ENCODE measurements at regions not wholly inside any gene's neighbourhood (a gene's known extent, or its start where the extent isn't known, plus 50 kb on each side); places are given as distances from the start of the nearest gene placed in this dataset.

DNA sequence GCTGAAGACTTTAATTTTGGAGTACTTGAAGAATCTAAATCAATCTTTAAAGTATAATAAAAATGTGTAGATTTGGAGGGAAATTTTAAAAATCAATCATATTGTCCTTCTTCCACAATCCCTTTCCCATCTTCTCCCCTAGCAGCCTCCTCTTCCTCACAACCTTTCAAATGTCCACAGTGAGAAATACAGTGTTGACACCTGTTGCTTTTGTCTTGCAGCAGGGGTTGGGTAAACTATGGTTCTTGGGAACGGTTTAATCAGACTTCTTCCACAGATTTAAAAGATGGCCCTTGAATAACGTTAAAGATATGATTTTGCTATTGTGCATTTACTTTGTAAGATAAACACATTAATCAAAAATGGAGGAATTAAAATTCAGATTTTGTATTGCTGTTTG is 113.8 kb upstream of the SLC1A4 start (continued):
- TF ChIP-seq, protein P1, sequence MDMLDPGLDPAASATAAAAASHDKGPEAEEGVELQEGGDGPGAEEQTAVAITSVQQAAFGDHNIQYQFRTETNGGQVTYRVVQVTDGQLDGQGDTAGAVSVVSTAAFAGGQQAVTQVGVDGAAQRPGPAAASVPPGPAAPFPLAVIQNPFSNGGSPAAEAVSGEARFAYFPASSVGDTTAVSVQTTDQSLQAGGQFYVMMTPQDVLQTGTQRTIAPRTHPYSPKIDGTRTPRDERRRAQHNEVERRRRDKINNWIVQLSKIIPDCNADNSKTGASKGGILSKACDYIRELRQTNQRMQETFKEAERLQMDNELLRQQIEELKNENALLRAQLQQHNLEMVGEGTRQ (IDR thresholded peaks at IDR 0.05; ENCODE audit: low read depth, low read length): no peak
- TF ChIP-seq, protein P1 (CRISPR knock-in tag; IDR thresholded peaks at IDR 0.05; ENCODE audit: borderline replicate concordance): no peak
- no peak for TF ChIP-seq ZNF234 (CRISPR knock-in tag; conservative IDR thresholded peaks at IDR 0.05)
- TF ChIP-seq KLF12 (CRISPR knock-in tag; IDR thresholded peaks at IDR 0.05; ENCODE audit: borderline replicate concordance): no peak
- no peak for TF ChIP-seq SP1 (IDR thresholded peaks at IDR 0.05)
- no peak for TF ChIP-seq SP1 (CRISPR knock-in tag; IDR thresholded peaks at IDR 0.05)
- TF ChIP-seq, protein P2, sequence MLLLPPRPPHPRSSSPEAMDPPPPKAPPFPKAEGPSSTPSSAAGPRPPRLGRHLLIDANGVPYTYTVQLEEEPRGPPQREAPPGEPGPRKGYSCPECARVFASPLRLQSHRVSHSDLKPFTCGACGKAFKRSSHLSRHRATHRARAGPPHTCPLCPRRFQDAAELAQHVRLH (CRISPR knock-in tag; IDR thresholded peaks at IDR 0.05; ENCODE audit: borderline replicate concordance, low read depth): no peak
- TF ChIP-seq, protein P3, sequence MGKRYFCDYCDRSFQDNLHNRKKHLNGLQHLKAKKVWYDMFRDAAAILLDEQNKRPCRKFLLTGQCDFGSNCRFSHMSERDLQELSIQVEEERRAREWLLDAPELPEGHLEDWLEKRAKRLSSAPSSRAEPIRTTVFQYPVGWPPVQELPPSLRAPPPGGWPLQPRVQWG (CRISPR knock-in tag; IDR thresholded peaks at IDR 0.05; ENCODE audit: borderline replicate concordance, low read depth): no peak

DNA sequence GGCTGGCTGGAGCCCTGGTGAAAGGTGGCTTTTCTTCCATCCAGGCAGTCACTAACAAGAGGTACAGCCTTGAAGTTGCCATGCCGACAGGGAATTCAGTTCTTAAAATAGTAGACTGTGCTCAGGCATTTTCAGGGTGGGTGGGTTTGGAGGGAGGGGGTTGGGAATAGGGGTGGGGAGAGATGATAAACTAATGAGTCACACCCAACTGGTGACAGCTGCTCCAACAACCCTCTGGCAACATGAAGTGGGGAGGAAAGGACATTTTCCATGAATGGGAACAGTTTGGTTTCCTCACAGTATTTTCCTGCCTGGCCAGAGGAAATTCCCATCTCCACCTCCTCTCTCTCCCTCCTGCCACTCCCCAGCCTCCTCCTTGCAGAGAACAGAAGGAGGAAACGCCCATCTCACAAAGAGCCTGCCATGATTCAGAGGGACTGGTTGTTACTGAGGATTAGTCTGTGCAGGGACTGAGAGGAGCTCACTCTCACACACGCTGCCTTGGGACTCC is 113.0 kb upstream of the SLC1A4 start:
- Histone ChIP-seq H2AFZ (ENCODE audit: low read length) (no peak overlapping the region), H4K20me1 (ENCODE audit: insufficient read depth, low read length) (no peaks in the 10 kb centered on the region), H3K4me1 (ENCODE audit: insufficient read depth, low read length) (0 out of 2 replicates have a peak, but pooled peaks cover 8% of the 10 kb centered on the region), H3K27me3 (ENCODE audit: control insufficient read depth in 1 of 2, insufficient read depth in 2 of 2, low read length in 2 of 2) (peaks cover 3 to 4% of the 10 kb centered on the region in 2 experiments; a peak in 2 of 5 replicates), H3K9me3 (ENCODE audit: low read length) (no peaks in the 10 kb centered on the region), H3K4me3 (replicated peaks in 1 of 3; ENCODE audit: insufficient read depth in 1 of 3, low read depth in 2 of 3, low read length in 3 of 3) (no peak overlapping the region), H3K4me2 (ENCODE audit: low read depth, low read length) (no peak overlapping the region), H3K79me2 (ENCODE audit: insufficient read depth, low read length) (no peaks in the 10 kb centered on the region), H3K9ac (ENCODE audit: insufficient read depth, low read depth, low read length) (no peak overlapping the region), H3K36me3 (replicated peaks in 1 of 2; ENCODE audit: control insufficient read depth in 1 of 2, insufficient read depth in 2 of 2, low read length in 2 of 2) (no peaks in the 10 kb centered on the region), H3K27ac (ENCODE audit: extremely low read length, insufficient read depth, low read length) (no peak overlapping the region)
- BruUV-seq (replicated peaks): no TSS peak
- ChIA-PET POLR2A (no interaction called here), CTCF (ENCODE audit: low intra/inter-chr PET ratio, low total read pairs) (no interaction called here)
- no peak for ATAC-seq
- in situ Hi-C loops (cut with HindIII; ENCODE audit: extremely low pct_ligation_motif_present, low pct_unique_long_range_greater_than_20kb) (no loop called here), intact Hi-C loops (cut with micrococcal nuclease; ENCODE audit: unreplicated experiment) (no loop called here)
- TF ChIP-seq MAZ (IDR thresholded peaks at IDR 0.05; ENCODE audit: borderline replicate concordance, low read depth, low read length) (no peak), MAZ (CRISPR knock-in tag; IDR thresholded peaks at IDR 0.05; ENCODE audit: low read depth) (no peak), PCBP2 (optimal IDR thresholded peaks at IDR 0.05; ENCODE audit: low read depth, low read length, poor library complexity, severe bottlenecking) (peak; percentile 26), HNRNPK (IDR thresholded peaks at IDR 0.05; ENCODE audit: low read depth, low read length, poor library complexity, severe bottlenecking) (peak; percentile 39), HES4 (CRISPR knock-in tag; IDR thresholded peaks at IDR 0.05; ENCODE audit: borderline replicate concordance) (no peak)
- TF ChIP-seq, protein P4, sequence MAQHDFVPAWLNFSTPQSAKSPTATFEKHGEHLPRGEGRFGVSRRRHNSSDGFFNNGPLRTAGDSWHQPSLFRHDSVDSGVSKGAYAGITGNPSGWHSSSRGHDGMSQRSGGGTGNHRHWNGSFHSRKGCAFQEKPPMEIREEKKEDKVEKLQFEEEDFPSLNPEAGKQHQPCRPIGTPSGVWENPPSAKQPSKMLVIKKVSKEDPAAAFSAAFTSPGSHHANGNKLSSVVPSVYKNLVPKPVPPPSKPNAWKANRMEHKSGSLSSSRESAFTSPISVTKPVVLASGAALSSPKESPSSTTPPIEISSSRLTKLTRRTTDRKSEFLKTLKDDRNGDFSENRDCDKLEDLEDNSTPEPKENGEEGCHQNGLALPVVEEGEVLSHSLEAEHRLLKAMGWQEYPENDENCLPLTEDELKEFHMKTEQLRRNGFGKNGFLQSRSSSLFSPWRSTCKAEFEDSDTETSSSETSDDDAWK (CRISPR knock-in tag; IDR thresholded peaks at IDR 0.05): no peak
- no peak for DNase-seq (ENCODE audit: low spot score)
- FAIRE-seq: no peak
- 14% methylated on average over 3 of the region's 3 CpGs for WGBS (ENCODE audit: low lambda C conversion rate)

Measured in HepG2 (cell line).